ENCODE measurements at regions not wholly inside any gene's neighbourhood (a gene's known extent, or its start where the extent isn't known, plus 50 kb on each side); places are given as distances from the start of the nearest gene placed in this dataset.

DNA sequence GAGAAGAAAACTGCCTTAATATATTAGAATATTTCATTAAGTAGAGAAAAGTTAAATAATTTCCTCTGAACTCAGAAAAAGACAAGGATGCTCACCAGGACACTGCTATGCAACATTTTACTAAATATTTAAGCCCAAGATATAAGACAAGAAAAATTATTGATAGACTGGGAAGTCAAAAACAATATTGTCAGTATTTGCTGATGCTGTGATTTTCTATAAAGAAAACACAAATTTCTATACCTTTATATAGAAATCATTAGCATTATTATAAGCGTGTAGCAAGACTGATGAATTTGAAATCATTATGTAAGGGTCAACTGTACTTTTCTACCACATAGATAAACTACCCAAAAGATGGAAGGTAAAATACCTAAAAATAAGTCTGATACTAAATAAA lies 451.0 kb downstream of the RNF144A start:
- no CpG with 5 or more reads among the region's 1 CpG for WGBS
- Histone ChIP-seq H3K9ac (ENCODE audit: low read length) (no peak overlapping the region), H3K4ac (ENCODE audit: low read depth in 1 of 2, low read length in 2 of 2) (no peak overlapping the region), H3K18ac (ENCODE audit: low read depth in 1 of 2, low read length in 2 of 2) (no peak overlapping the region), H3K4me3 (ENCODE audit: insufficient read depth in 1 of 2, low read depth in 1 of 2, low read length in 2 of 2) (no peak overlapping the region), H3K9me3 (ENCODE audit: control insufficient read depth, low read length) (peaks cover 5% of the 10 kb centered on the region), H3K27me3 (ENCODE audit: control insufficient read depth in 1 of 2, insufficient read depth in 1 of 2, low read length in 2 of 2) (peaks cover 0 to 5% of the 10 kb centered on the region in 2 experiments), H4K91ac (ENCODE audit: low read length) (no peak overlapping the region), H3K36me3 (ENCODE audit: control insufficient read depth in 1 of 2, insufficient read depth in 2 of 2, low read depth in 1 of 2, low read length in 2 of 2) (no peaks in the 10 kb centered on the region), H3K4me2 (ENCODE audit: low read length, poor library complexity, severe bottlenecking) (no peak overlapping the region), H2BK5ac (ENCODE audit: low read depth, low read length, poor library complexity, severe bottlenecking) (no peak overlapping the region), H3K14ac (ENCODE audit: low read length in 2 of 2) (no peak overlapping the region), H2BK12ac (ENCODE audit: low read length in 2 of 2) (no peak overlapping the region), H2AFZ (ENCODE audit: low read depth, low read length) (no peak overlapping the region), H3K79me1 (replicated peaks; ENCODE audit: low read length, poor library complexity, severe bottlenecking) (no peaks in the 10 kb centered on the region), H3K23ac (ENCODE audit: low read length in 2 of 2) (no peak overlapping the region), H2BK120ac (ENCODE audit: low read depth, low read length) (no peak overlapping the region), H2AK5ac (ENCODE audit: low read length, severe bottlenecking) (no peak overlapping the region), H2BK15ac (ENCODE audit: low read depth, poor library complexity, severe bottlenecking) (no peak overlapping the region), H3K4me1 (ENCODE audit: control insufficient read depth, insufficient read depth, low read depth, low read length) (no peaks in the 10 kb centered on the region), H4K8ac (ENCODE audit: low read length) (no peak overlapping the region), H3K27ac (ENCODE audit: low read length, poor library complexity, severe bottlenecking) (no peak overlapping the region)
- no peak for DNase-seq

DNA sequence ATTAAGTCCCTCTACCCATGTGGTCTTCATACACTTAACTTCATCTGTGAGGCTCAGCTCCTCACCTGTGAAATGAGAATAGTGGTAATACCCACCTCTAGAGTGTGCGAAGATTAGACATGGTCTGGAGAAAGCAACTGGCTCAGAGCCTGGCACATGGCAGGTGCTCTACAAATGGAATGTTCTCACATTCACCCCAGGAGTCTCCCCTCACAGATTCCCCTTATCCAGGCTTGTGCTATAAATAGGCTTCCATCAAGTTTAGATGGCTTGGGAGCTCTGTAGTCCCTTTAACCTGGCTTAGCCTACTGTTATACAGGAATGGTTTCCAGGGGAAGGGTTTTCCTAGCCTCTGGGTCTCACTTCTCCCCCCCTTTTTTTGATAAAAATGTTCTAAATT lies 455.9 kb downstream of the RNF144A start:
- Histone ChIP-seq H2BK120ac (ENCODE audit: low read depth, low read length) (no peak overlapping the region), H3K4me1 (ENCODE audit: control insufficient read depth, insufficient read depth, low read depth, low read length) (no peaks in the 10 kb centered on the region), H2BK12ac (ENCODE audit: low read length in 2 of 2) (no peak overlapping the region), H3K9ac (ENCODE audit: low read length) (no peak overlapping the region), H3K9me3 (ENCODE audit: control insufficient read depth, low read length) (peaks cover 5% of the 10 kb centered on the region), H3K36me3 (ENCODE audit: control insufficient read depth in 1 of 2, insufficient read depth in 2 of 2, low read depth in 1 of 2, low read length in 2 of 2) (no peaks in the 10 kb centered on the region), H2AK5ac (ENCODE audit: low read length, severe bottlenecking) (no peak overlapping the region), H2BK5ac (ENCODE audit: low read depth, low read length, poor library complexity, severe bottlenecking) (no peak overlapping the region), H2AFZ (ENCODE audit: low read depth, low read length) (no peak overlapping the region), H4K8ac (ENCODE audit: low read length) (no peak overlapping the region), H4K91ac (ENCODE audit: low read length) (no peak overlapping the region), H3K4ac (ENCODE audit: low read depth in 1 of 2, low read length in 2 of 2) (no peak overlapping the region), H3K18ac (ENCODE audit: low read depth in 1 of 2, low read length in 2 of 2) (no peak overlapping the region), H2BK15ac (ENCODE audit: low read depth, poor library complexity, severe bottlenecking) (no peak overlapping the region), H3K79me1 (replicated peaks; ENCODE audit: low read length, poor library complexity, severe bottlenecking) (no peaks in the 10 kb centered on the region), H3K23ac (ENCODE audit: low read length in 2 of 2) (no peak overlapping the region), H3K4me2 (ENCODE audit: low read length, poor library complexity, severe bottlenecking) (no peak overlapping the region), H3K27ac (ENCODE audit: low read length, poor library complexity, severe bottlenecking) (no peak overlapping the region), H3K4me3 (ENCODE audit: insufficient read depth in 1 of 2, low read depth in 1 of 2, low read length in 2 of 2) (no peak overlapping the region), H3K14ac (ENCODE audit: low read length in 2 of 2) (no peak overlapping the region), H3K27me3 (ENCODE audit: control insufficient read depth in 1 of 2, insufficient read depth in 1 of 2, low read length in 2 of 2) (peaks cover 6 to 21% of the 10 kb centered on the region in 2 experiments)
- 92% methylated on average over 1 of the region's 1 CpG for WGBS
- DNase-seq, result no peak

DNA sequence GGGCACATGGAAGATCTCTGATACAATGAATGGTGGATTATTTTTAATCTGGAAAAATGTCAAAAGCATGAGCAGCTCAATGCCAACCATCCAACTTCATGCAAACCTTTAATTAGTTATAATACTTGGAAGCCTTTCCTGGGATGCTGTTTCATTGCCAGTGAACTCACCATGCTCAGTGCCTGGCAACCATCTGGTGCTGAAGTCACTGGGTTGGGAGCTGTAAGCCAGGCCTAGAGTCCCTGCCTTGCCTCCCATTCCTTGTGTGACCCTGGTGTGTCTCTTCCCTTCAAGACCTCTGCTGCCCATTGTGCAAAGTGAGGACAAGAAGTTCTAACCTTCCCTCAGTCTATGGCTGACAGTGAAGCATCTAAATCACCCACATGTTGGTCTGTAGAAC lies 458.7 kb downstream of the RNF144A start:
- Histone ChIP-seq H3K9me3 (ENCODE audit: control insufficient read depth, low read length) (no peaks in the 10 kb centered on the region), H3K4ac (ENCODE audit: low read depth in 1 of 2, low read length in 2 of 2) (no peak overlapping the region), H2BK5ac (ENCODE audit: low read depth, low read length, poor library complexity, severe bottlenecking) (no peak overlapping the region), H3K9ac (ENCODE audit: low read length) (no peak overlapping the region), H4K8ac (ENCODE audit: low read length) (no peak overlapping the region), H2BK120ac (ENCODE audit: low read depth, low read length) (no peak overlapping the region), H3K36me3 (ENCODE audit: control insufficient read depth in 1 of 2, insufficient read depth in 2 of 2, low read depth in 1 of 2, low read length in 2 of 2) (no peaks in the 10 kb centered on the region), H3K27me3 (ENCODE audit: control insufficient read depth in 1 of 2, insufficient read depth in 1 of 2, low read length in 2 of 2) (peaks cover 6 to 34% of the 10 kb centered on the region in 2 experiments), H3K4me1 (ENCODE audit: control insufficient read depth, insufficient read depth, low read depth, low read length) (no peaks in the 10 kb centered on the region), H3K23ac (ENCODE audit: low read length in 2 of 2) (no peak overlapping the region), H4K91ac (ENCODE audit: low read length) (no peak overlapping the region), H2AK5ac (ENCODE audit: low read length, severe bottlenecking) (no peak overlapping the region), H3K27ac (ENCODE audit: low read length, poor library complexity, severe bottlenecking) (no peak overlapping the region), H3K14ac (ENCODE audit: low read length in 2 of 2) (no peak overlapping the region), H2BK12ac (ENCODE audit: low read length in 2 of 2) (no peak overlapping the region), H2BK15ac (ENCODE audit: low read depth, poor library complexity, severe bottlenecking) (no peak overlapping the region), H3K4me2 (ENCODE audit: low read length, poor library complexity, severe bottlenecking) (no peak overlapping the region), H3K4me3 (ENCODE audit: insufficient read depth in 1 of 2, low read depth in 1 of 2, low read length in 2 of 2) (no peak overlapping the region), H3K79me1 (replicated peaks; ENCODE audit: low read length, poor library complexity, severe bottlenecking) (no peaks in the 10 kb centered on the region), H3K18ac (ENCODE audit: low read depth in 1 of 2, low read length in 2 of 2) (no peak overlapping the region), H2AFZ (ENCODE audit: low read depth, low read length) (no peak overlapping the region)
- no peak for DNase-seq

DNA sequence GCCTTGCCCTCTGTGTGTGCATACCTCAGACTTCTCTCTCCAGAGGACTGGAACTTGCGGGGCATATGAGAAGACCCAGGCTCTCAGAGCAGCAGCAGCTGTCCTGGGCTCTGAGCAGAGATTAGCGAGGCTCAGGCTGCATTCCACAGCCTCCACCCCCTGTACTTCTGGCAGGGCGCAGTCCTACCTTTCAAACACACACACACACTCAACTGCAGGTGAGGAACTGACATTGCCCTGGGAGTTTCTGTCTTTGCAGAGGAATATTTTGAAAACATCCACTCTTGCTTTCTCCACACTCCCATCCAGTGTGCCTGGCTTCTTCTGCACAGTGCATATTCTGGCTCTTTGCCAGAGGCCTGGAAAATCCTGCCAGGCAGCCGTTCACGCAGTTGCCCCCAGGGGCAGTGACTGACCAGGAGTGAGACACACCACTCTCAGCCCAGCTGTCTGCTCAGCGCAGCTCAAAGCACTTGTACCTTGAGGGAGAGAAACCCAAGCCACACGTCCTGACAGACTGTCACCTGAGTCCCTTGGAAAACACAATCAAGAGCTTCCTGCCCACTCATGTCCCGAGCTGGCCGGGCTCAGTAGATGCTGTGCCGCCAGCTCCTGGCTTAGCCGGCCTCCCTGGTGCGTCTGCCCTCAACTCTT lies 460.8 kb downstream of the RNF144A start:
- Histone ChIP-seq H3K18ac (ENCODE audit: low read depth in 1 of 2, low read length in 2 of 2) (no peak overlapping the region), H2BK120ac (ENCODE audit: low read depth, low read length) (no peak overlapping the region), H2BK12ac (ENCODE audit: low read length in 2 of 2) (no peak overlapping the region), H2AFZ (ENCODE audit: low read depth, low read length) (no peak overlapping the region), H2AK5ac (ENCODE audit: low read length, severe bottlenecking) (no peak overlapping the region), H2BK5ac (ENCODE audit: low read depth, low read length, poor library complexity, severe bottlenecking) (no peak overlapping the region), H3K14ac (ENCODE audit: low read length in 2 of 2) (no peak overlapping the region), H2BK15ac (ENCODE audit: low read depth, poor library complexity, severe bottlenecking) (no peak overlapping the region), H3K4me1 (ENCODE audit: control insufficient read depth, insufficient read depth, low read depth, low read length) (no peaks in the 10 kb centered on the region), H3K9me3 (ENCODE audit: control insufficient read depth, low read length) (no peaks in the 10 kb centered on the region), H3K27me3 (ENCODE audit: control insufficient read depth in 1 of 2, insufficient read depth in 1 of 2, low read length in 2 of 2) (peaks cover 6 to 50% of the 10 kb centered on the region in 2 experiments), H3K79me1 (replicated peaks; ENCODE audit: low read length, poor library complexity, severe bottlenecking) (no peaks in the 10 kb centered on the region), H3K4me3 (ENCODE audit: insufficient read depth in 1 of 2, low read depth in 1 of 2, low read length in 2 of 2) (no peak overlapping the region), H3K27ac (ENCODE audit: low read length, poor library complexity, severe bottlenecking) (no peak overlapping the region), H4K8ac (ENCODE audit: low read length) (no peak overlapping the region), H3K4me2 (ENCODE audit: low read length, poor library complexity, severe bottlenecking) (no peak overlapping the region), H3K4ac (ENCODE audit: low read depth in 1 of 2, low read length in 2 of 2) (no peak overlapping the region), H3K23ac (ENCODE audit: low read length in 2 of 2) (no peak overlapping the region), H3K36me3 (ENCODE audit: control insufficient read depth in 1 of 2, insufficient read depth in 2 of 2, low read depth in 1 of 2, low read length in 2 of 2) (no peaks in the 10 kb centered on the region), H3K9ac (ENCODE audit: low read length) (no peak overlapping the region), H4K91ac (ENCODE audit: low read length) (no peak overlapping the region)
- DNase-seq, result no peak
- 71% methylated on average over 12 of the region's 12 CpGs for WGBS

All from mesenchymal stem cell (in vitro differentiated cells and primary cell).